K562 (cell line): ENCODE measurements at regions not wholly inside any gene's neighbourhood (a gene's known extent, or its start where the extent isn't known, plus 50 kb on each side); places are given as distances from the start of the nearest gene placed in this dataset.

Experiments used
- CBX2 ChIP-seq: fragments of 200-600 bp; sonication (generic); IDR thresholded peaks from one replicate; pipeline ENCODE4 v1.6.1; 2012; ENCODE audit warnings: mild to moderate bottlenecking, low read length, inconsistent platforms; ENCODE audit not compliant: insufficient read depth, poor library complexity, severe bottlenecking
- CTCF ChIP-seq, 3 experiments: IDR thresholded peaks in 2 of 3; conservative IDR thresholded peaks in 1 of 3; 2 replicates each; pipeline ENCODE4 v1.5.1; 2011 to 2012; ENCODE audit warnings: low read length in 3 of 3, mild to moderate bottlenecking in 3 of 3, control low read depth in 2 of 3, improper control_type of control experiment in 1 of 3, inconsistent platforms in 1 of 3, low read depth in 1 of 3, mixed read lengths in 1 of 3, moderate library complexity in 1 of 3; ENCODE audit not compliant: insufficient read depth in 2 of 3
- ESRRB ChIP-seq: fragments of 250-450 bp; sonication (Bioruptor Pico); IDR thresholded peaks from 2 replicates; pipeline ENCODE4 v1.5.0; 2020; ENCODE audit warnings: mild to moderate bottlenecking, moderate library complexity, borderline replicate concordance
- GABPA ChIP-seq: fragments of 200-800 bp; sonication (Bioruptor generic); conservative IDR thresholded peaks from 2 replicates; pipeline ENCODE4 v1.6.1; 2016; ENCODE audit warnings: low read depth, missing genetic modification characterization, missing compliant biosample characterization
- JUND ChIP-seq, 2 experiments: IDR thresholded peaks; 2 replicates in 1 of 2; 3 replicates in 1 of 2; pipeline ENCODE4 v1.6.1; 2011; ENCODE audit warnings: borderline replicate concordance in 2 of 2, low read depth in 2 of 2, low read length in 2 of 2, improper control_type of control experiment in 1 of 2, missing biosample characterization in 1 of 2, missing genetic modification characterization in 1 of 2, missing genetic modification reagents in 1 of 2
- NELFE ChIP-seq: IDR thresholded peaks from 2 replicates; pipeline ENCODE4 v1.6.1; 2011; ENCODE audit warnings: mild to moderate bottlenecking; ENCODE audit not compliant: insufficient read depth, insufficient read length
- NFATC3 ChIP-seq: fragments of 450-650 bp; IDR thresholded peaks from 2 replicates; pipeline ENCODE4 v1.6.1; 2017; ENCODE audit warnings: mild to moderate bottlenecking
- POLR2H ChIP-seq: IDR thresholded peaks from 2 replicates; pipeline ENCODE4 v1.6.1; 2016; ENCODE audit warnings: missing genetic modification characterization, low read depth, mild to moderate bottlenecking, control low read depth, missing compliant biosample characterization, moderate library complexity
- PREB ChIP-seq: sonication (generic); formaldehyde crosslinking; IDR thresholded peaks from 2 replicates; pipeline ENCODE4 v1.8.1; 2023; ENCODE audit warnings: mild to moderate bottlenecking, missing genetic modification reagents
- TAF7 ChIP-seq: fragments of 450-650 bp; IDR thresholded peaks from 2 replicates; pipeline ENCODE4 v1.6.1; 2016; ENCODE audit warnings: missing genetic modification characterization, missing compliant biosample characterization
- TBL1XR1 ChIP-seq, 2 experiments: IDR thresholded peaks; 2 replicates each; pipeline ENCODE4 v1.6.1; 2012; ENCODE audit warnings: improper control_type of control experiment in 2 of 2, low read length in 2 of 2, mild to moderate bottlenecking in 1 of 2
- TCF7 ChIP-seq: sonication (generic); IDR thresholded peaks from 2 replicates; pipeline ENCODE4 v1.6.1; 2016; ENCODE audit warnings: antibody characterized with exemption, borderline replicate concordance
- ZNF174 ChIP-seq: fragments of 250-450 bp; sonication (Bioruptor Pico); IDR thresholded peaks from 2 replicates; pipeline ENCODE4 v1.4.0; 2020; ENCODE audit warnings: mild to moderate bottlenecking
- ZNF57 ChIP-seq: fragments of 450-650 bp; formaldehyde crosslinking; IDR thresholded peaks from 2 replicates; pipeline ENCODE4 v1.4.0; 2020; ENCODE audit warnings: mild to moderate bottlenecking, moderate library complexity
- ZNF584 ChIP-seq: fragments of 200-800 bp; sonication (Bioruptor generic); IDR thresholded peaks from 2 replicates; pipeline ENCODE4 v1.6.1; 2016; ENCODE audit warnings: low read depth, mild to moderate bottlenecking, missing genetic modification characterization, missing compliant biosample characterization
- TF ChIP-seq, protein P1 (sequence below): sonication (generic); formaldehyde crosslinking; IDR thresholded peaks from 2 replicates; pipeline ENCODE4 v1.8.0; 2023; ENCODE audit warnings: mild to moderate bottlenecking, missing genetic modification reagents
- TF ChIP-seq, protein P2 (sequence below): sonication (generic); formaldehyde crosslinking; IDR thresholded peaks from 2 replicates; pipeline ENCODE4 v1.8.0; 2022; ENCODE audit warnings: mild to moderate bottlenecking, missing genetic modification reagents, borderline replicate concordance

DNA sequence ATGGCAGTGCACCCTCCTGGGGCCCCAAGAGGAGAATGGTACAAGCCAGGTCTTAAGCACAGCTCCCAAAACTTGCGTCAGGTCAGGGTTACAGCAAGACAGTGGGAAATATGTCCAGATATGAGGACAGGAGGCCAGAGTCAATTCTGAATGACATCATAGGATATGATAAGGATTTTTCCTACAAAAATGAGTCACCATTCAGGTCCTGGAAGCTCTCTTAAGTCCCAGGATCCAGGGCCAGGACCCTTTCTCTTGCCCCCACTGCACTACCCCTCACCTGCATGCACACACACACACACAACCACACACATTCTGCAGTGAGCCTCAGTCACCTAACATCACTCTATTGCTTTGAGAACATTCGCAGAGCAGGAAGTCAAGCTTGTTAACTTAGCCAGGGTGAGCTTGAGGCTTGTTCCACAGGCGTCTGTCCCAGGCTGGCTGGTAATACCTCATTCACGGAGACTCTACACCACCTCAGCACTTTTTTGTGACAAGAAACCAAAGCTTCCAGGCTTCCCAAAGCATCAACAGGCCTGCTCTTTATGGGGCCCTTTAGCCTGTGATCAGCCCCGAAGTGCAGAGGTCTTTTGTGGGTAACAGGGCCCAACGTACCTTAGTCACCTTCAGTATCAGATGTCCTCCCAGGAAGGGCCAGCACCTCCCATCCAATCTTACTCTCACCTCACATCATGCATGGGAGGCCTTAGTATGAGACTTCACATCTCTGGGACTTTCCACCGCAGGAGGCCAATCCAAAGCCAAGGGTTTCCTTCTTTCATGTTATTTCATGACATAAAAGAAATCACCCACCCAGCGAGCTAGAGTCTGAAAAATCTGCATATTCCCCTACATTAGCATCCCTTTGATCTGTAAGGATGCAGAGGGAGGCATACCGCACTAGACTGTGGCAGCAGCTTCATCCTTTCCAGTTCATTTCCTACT is 74.0 kb upstream of the LIPC start (continued):
- TF ChIP-seq JUND (IDR thresholded peaks at IDR 0.05; ENCODE audit: borderline replicate concordance, low read depth, low read length) (peak; percentile 95), JUND (tag; IDR thresholded peaks at IDR 0.05; ENCODE audit: borderline replicate concordance, low read depth, low read length) (peak; percentile 98), TBL1XR1 (IDR thresholded peaks at IDR 0.05; ENCODE audit: low read length in 2 of 2) (no peak), NFATC3 (no peak), ZNF584 (CRISPR knock-in tag) (no peak), PREB (CRISPR knock-in tag) (no peak), NELFE (no peak), ESRRB (no peak), CTCF (IDR thresholded peaks at IDR 0.05 in 2 of 3, conservative IDR thresholded peaks at IDR 0.05 in 1 of 3; ENCODE audit: insufficient read depth in 2 of 3, low read depth in 1 of 3, low read length in 3 of 3) (no peak), TCF7 (no peak), GABPA (tag) (0 out of 2 replicates have a peak, but pooled peaks have one; percentile 32), POLR2H (tag) (no peak), ZNF174 (CRISPR knock-in tag) (no peak), CBX2 (no peak), TAF7 (0 out of 2 replicates have a peak, but pooled peaks have one; percentile 0), ZNF57 (CRISPR knock-in tag) (no peak)
- TF ChIP-seq, protein P1, sequence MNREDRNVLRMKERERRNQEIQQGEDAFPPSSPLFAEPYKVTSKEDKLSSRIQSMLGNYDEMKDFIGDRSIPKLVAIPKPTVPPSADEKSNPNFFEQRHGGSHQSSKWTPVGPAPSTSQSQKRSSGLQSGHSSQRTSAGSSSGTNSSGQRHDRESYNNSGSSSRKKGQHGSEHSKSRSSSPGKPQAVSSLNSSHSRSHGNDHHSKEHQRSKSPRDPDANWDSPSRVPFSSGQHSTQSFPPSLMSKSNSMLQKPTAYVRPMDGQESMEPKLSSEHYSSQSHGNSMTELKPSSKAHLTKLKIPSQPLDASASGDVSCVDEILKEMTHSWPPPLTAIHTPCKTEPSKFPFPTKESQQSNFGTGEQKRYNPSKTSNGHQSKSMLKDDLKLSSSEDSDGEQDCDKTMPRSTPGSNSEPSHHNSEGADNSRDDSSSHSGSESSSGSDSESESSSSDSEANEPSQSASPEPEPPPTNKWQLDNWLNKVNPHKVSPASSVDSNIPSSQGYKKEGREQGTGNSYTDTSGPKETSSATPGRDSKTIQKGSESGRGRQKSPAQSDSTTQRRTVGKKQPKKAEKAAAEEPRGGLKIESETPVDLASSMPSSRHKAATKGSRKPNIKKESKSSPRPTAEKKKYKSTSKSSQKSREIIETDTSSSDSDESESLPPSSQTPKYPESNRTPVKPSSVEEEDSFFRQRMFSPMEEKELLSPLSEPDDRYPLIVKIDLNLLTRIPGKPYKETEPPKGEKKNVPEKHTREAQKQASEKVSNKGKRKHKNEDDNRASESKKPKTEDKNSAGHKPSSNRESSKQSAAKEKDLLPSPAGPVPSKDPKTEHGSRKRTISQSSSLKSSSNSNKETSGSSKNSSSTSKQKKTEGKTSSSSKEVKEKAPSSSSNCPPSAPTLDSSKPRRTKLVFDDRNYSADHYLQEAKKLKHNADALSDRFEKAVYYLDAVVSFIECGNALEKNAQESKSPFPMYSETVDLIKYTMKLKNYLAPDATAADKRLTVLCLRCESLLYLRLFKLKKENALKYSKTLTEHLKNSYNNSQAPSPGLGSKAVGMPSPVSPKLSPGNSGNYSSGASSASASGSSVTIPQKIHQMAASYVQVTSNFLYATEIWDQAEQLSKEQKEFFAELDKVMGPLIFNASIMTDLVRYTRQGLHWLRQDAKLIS (CRISPR knock-in tag) = no peak
- TF ChIP-seq, protein P2, sequence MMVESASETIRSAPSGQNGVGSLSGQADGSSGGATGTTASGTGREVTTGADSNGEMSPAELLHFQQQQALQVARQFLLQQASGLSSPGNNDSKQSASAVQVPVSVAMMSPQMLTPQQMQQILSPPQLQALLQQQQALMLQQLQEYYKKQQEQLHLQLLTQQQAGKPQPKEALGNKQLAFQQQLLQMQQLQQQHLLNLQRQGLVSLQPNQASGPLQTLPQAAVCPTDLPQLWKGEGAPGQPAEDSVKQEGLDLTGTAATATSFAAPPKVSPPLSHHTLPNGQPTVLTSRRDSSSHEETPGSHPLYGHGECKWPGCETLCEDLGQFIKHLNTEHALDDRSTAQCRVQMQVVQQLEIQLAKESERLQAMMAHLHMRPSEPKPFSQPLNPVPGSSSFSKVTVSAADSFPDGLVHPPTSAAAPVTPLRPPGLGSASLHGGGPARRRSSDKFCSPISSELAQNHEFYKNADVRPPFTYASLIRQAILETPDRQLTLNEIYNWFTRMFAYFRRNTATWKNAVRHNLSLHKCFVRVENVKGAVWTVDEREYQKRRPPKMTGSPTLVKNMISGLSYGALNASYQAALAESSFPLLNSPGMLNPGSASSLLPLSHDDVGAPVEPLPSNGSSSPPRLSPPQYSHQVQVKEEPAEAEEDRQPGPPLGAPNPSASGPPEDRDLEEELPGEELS (CRISPR knock-in tag) = no peak
